ENCODE measurements at regions not wholly inside any gene's neighbourhood (a gene's known extent, or its start where the extent isn't known, plus 50 kb on each side); places are given as distances from the start of the nearest gene placed in this dataset.

DNA sequence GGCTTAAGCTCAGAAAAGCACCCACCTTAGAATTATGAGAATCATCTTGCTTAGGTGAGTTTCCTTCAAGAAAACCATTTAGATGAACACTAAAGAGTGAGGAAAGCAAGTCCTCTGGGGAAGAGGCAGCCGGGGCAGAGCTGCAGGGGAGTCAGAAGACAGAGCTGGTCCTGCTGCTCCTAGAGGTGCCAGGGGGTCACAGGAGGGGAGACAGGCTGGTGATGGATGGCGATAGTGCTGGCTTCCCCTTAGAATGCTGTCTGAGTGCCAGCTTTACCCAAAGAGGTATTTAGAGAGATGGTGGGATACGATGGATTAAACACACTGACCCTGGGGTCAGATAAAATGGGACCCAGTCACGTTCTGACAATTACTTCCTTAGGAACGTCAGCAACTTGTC, 269.4 kb downstream of the TDRD15 start:
- TF ChIP-seq, protein P1, sequence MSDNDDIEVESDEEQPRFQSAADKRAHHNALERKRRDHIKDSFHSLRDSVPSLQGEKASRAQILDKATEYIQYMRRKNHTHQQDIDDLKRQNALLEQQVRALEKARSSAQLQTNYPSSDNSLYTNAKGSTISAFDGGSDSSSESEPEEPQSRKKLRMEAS (CRISPR knock-in tag; IDR thresholded peaks at IDR 0.05), result no peak
- TF ChIP-seq, protein P2, sequence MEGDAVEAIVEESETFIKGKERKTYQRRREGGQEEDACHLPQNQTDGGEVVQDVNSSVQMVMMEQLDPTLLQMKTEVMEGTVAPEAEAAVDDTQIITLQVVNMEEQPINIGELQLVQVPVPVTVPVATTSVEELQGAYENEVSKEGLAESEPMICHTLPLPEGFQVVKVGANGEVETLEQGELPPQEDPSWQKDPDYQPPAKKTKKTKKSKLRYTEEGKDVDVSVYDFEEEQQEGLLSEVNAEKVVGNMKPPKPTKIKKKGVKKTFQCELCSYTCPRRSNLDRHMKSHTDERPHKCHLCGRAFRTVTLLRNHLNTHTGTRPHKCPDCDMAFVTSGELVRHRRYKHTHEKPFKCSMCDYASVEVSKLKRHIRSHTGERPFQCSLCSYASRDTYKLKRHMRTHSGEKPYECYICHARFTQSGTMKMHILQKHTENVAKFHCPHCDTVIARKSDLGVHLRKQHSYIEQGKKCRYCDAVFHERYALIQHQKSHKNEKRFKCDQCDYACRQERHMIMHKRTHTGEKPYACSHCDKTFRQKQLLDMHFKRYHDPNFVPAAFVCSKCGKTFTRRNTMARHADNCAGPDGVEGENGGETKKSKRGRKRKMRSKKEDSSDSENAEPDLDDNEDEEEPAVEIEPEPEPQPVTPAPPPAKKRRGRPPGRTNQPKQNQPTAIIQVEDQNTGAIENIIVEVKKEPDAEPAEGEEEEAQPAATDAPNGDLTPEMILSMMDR (IDR thresholded peaks at IDR 0.05), result no peak
- TF ChIP-seq NR2C2 (CRISPR knock-in tag; IDR thresholded peaks at IDR 0.05), result no peak
- no peak for TF ChIP-seq SP1 (CRISPR knock-in tag; conservative IDR thresholded peaks at IDR 0.05)

Data from WTC11 (cell line).